ENCODE measurements at regions not wholly inside any gene's neighbourhood (a gene's known extent, or its start where the extent isn't known, plus 50 kb on each side); places are given as distances from the start of the nearest gene placed in this dataset.

- TF ChIP-seq EZH2 (IDR thresholded peaks at IDR 0.05; ENCODE audit: borderline replicate concordance, control insufficient read depth, low read depth, low read length), result no peak
Observed at GRCh38 chr4:20042769-20043168, 208.9 kb upstream of the SLIT2 start (continued).

GRCh38 chr4:20041839-20042407 is 209.8 kb upstream of the SLIT2 start:
- Histone ChIP-seq H3K9me3 (replicated peaks; ENCODE audit: control insufficient read depth, insufficient read depth, low read length) (no peaks in the 10 kb centered on the region), H3K4me2 (ENCODE audit: control insufficient read depth, insufficient read depth) (no peak overlapping the region), H3K79me2 (ENCODE audit: control insufficient read depth, insufficient read depth, low read length) (no peaks in the 10 kb centered on the region), H3K27me3 (replicated peaks in 1 of 2; ENCODE audit: control insufficient read depth in 2 of 2, insufficient read depth in 2 of 2, low read length in 1 of 2) (no peaks in the 10 kb centered on the region), H3K36me3 (ENCODE audit: control insufficient read depth in 2 of 2, insufficient read depth in 2 of 2, low read length in 1 of 2) (no peaks in the 10 kb centered on the region), H2AFZ (ENCODE audit: control insufficient read depth, low read depth, low read length) (no peak overlapping the region), H3K27ac (ENCODE audit: control insufficient read depth, insufficient read depth) (no peak overlapping the region), H3K9ac (ENCODE audit: control insufficient read depth, insufficient read depth, low read length) (no peak overlapping the region), H3K4me3 (no peak overlapping the region), H4K20me1 (ENCODE audit: control insufficient read depth, insufficient read depth) (no peaks in the 10 kb centered on the region), H3K4me1 (ENCODE audit: control insufficient read depth, insufficient read depth, low read length) (no peaks in the 10 kb centered on the region)
- ATAC-seq (no peak), FAIRE-seq (no peak), DNase-seq (ENCODE audit: low read depth, low spot score) (no peak)
- RAD21 ChIA-PET (ENCODE audit: unreplicated experiment), result no interaction called here
- CTCF ChIA-PET, result no interaction called here
- WGBS (ENCODE audit: insufficient coverage, insufficient replicate concordance, low lambda C conversion rate, missing lambda C conversion rate), result 38% methylated on average over 2 of the region's 2 CpGs
- SMC1A ChIA-PET (ENCODE audit: uncharacterized antibody, unreplicated experiment), result no interaction called here
- TF ChIP-seq RBBP5 (conservative IDR thresholded peaks at IDR 0.05) (no peak), NFYB (IDR thresholded peaks at IDR 0.05; ENCODE audit: insufficient read depth, low read depth, low read length) (no peak), TAF1 (IDR thresholded peaks at IDR 0.05; ENCODE audit: borderline replicate concordance, low read depth, low read length) (no peak), MTA2 (IDR thresholded peaks at IDR 0.05; ENCODE audit: low read depth) (no peak), ZNF384 (IDR thresholded peaks at IDR 0.05; ENCODE audit: borderline replicate concordance, low read depth, low read length) (no peak), EED (IDR thresholded peaks at IDR 0.05; ENCODE audit: low read depth) (no peak), E2F8 (IDR thresholded peaks at IDR 0.05; ENCODE audit: low read depth, partially characterized antibody) (no peak), MAX (IDR thresholded peaks at IDR 0.05; ENCODE audit: low read depth, low read length) (no peak)
- BruUV-seq (replicated peaks), result no TSS peak
- intact Hi-C loops (cut with micrococcal nuclease; ENCODE audit: unreplicated experiment) (no loop called here), in situ Hi-C loops (cut with MboI) (no loop called here)
- POLR2A ChIA-PET, result no interaction called here

Measured in GM12878 (cell line).